HuH-7.5 (cell line): ENCODE measurements at regions not wholly inside any gene's neighbourhood (a gene's known extent, or its start where the extent isn't known, plus 50 kb on each side); places are given as distances from the start of the nearest gene placed in this dataset.

ENCODE experiments used
- DNase-seq: peaks from one replicate; pipeline ENCODE4 v3.0.0; 2011; ENCODE audit warnings: low spot score

DNA sequence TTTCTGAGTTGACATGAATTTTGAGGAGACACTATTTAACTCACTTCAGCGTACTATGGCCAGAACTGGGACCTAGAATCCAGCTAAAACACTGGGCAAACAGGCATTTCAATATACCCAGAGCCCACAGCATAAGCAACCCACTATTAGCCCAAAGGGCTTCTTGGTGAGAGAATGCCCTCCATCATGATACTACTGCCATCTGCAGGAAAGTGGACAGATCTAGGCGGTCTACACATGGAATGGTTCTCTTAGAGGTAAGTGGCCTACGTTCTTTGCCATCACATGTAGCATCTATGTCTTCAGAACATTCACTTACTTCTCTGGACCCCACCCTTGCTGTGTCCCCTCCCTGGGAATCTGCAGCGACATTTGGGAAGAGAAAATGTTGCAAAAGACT, 181.3 kb upstream of the LINC00305 start:
- DNase-seq, result no peak

DNA sequence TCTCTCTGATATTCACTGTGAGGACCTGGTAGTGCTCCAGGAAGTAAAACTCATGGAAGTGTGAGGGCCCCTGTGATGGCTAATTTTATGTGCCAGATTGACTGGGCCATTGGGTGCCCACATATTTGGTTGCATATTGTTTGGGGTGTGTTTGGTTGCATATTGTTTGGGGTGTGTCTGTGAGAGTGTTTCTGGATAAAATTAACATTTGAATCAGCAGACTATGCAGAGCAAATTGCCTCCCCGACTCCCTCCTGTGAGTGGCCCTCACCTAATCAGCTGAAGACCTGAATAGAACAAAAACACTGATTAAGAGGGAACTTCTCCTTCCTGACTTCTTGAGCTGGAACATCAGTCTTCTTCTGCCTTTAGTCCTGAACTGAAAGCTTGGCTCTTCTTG, 173.3 kb upstream of the LINC00305 start:
- no peak for DNase-seq

DNA sequence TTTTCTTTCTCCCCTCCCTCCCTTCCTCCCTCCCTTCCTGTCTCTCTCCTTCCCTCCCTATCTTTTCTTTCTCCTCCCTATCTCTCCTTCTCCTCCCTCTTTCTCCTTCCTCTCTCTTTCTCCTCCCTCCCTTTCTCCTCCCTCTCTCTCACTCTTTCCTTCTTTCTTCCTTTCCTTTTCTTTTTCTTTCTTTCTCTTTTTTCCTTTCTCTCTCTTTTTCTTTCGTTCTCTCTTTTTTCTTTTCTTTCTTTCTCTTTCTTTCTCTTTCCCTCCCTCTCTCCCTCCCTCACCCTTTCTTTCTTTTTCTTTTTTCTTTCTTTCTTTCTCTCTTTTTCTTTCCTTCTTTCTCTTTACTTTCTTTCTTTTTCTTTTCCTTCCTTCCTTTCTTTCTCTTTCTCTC, 169.7 kb upstream of the LINC00305 start:
- DNase-seq, result no peak

DNA sequence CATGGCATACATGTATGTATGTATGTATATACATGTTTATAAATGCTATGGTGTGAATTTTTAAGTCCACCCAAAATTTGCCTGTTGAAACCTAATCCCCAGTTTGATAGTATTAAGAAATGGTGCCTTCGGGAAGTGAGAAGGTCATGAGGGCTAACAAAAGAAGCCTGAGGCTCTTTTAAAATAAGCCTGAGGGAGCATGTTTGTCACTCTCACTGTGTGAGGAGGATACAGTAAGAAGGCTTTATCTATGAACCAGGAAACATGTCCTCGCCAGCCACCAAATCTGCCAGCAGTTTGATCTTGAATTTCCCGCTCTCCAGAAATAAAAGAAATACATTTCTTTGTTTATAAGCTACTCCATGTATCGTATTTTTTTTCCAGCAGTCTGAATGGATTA, 163.0 kb upstream of the LINC00305 start:
- no peak for DNase-seq

DNA sequence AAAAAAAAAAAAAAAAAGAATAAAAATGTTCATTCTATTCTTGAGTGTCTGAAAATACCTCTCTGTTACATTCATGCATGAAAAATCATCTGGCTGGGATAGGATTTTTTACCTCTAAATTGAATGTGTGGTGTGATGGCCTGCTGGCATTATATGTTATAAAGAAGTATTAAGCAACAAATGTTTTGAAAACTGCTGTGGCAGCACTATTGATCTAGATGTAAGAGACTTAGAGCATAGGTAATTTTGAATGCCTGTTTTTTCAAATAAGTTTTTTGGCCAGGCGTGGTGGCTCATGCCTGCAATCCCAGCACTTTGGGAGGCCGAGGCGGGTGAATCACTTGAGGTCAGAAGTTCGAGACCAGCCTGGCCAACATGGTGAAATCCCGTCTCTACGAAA, 147.0 kb upstream of the LINC00305 start:
- no peak for DNase-seq

DNA sequence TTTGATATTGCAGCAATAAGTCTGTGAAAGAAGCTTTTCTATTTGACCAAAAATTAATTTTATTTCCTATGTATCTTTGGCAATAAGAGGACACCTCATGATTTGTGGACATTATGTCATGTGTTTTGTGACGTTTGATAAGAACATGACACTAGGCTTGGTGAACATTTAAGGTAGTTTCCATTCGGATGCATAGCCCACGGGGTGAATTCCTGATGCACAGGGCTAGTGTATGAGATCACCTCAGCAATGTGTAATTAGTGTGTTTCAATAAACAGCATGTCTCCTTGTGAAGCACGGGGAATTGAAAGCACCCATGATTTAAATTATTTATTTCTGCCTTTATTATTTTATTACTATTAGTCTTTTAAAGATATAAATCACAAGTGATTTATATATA, 146.1 kb upstream of the LINC00305 start:
- no peak for DNase-seq

DNA sequence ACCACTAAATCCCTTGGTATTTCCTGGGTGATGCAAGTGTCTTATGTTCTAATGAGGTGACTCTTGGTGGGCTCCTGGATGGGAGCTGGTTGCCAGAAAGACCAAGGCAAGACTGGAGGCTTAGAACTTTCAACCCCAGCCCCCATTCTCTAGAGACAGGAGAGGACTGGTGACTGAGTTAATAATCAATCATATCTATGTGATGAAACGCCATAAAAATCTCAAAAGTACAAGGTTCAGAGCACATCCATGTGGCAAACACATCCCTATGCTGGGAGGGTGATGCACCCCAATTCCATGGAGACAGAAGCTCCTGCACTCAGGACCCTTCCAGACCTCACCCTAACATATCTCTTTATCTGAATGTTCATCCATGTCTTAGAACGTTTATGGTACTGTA, 139.5 kb upstream of the LINC00305 start:
- DNase-seq, result no peak

DNA sequence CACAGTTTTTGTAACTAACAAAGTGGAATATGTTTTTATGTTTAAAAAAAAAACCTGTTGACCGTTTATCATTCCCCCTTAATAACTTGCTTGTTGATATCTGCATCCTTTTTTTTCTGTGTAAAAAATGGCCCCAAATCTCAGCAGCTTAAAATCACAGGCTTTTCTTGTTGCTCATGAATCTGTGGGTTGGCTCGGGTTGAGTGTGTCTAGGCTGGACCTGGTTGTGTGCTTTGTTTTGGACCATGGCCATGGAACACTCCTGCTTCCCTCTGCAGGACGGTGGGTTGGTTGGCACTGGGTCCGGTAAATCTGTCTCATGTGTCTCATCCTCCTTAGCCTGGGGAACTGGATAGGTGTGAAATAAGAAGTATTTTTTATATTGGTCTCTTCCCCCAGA, 139.0 kb upstream of the LINC00305 start:
- no peak for DNase-seq

DNA sequence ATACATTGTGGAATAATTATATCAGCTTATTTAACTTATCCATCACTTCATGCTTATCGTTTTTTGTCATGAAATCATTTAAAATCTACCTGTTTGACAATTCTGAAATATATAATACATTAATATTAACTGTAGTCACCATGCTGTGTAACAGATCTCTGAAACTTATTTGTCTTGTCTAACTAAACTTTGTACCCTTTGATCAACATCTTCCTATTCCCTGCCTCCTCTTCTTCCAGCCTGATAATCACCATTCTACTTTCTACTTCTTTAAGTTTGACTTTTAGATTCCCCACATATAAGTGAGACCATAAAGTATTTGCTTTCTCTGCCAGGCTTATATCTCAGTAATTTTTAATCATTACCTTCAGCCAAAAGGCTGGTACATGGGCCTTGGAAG, 134.2 kb upstream of the LINC00305 start:
- no peak for DNase-seq

DNA sequence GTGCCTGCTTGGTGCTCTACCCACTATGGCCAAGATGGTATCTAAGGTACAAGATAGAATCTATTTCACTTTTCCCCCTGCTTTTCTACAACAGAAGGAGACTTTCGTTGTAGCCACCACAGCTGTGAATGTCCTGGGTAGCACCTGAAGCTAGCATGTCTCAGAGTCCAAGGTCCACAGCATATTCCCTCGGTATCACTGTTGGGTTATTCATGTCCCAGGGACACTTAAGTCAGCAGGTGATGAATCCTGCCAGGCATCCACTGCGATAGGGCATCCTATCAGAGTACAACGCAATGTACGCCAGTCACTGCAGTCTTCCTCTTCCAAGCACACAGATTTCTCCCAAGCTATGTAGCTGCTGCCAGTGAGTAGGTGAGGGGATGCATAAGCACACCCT, 129.1 kb upstream of the LINC00305 start:
- no peak for DNase-seq

DNA sequence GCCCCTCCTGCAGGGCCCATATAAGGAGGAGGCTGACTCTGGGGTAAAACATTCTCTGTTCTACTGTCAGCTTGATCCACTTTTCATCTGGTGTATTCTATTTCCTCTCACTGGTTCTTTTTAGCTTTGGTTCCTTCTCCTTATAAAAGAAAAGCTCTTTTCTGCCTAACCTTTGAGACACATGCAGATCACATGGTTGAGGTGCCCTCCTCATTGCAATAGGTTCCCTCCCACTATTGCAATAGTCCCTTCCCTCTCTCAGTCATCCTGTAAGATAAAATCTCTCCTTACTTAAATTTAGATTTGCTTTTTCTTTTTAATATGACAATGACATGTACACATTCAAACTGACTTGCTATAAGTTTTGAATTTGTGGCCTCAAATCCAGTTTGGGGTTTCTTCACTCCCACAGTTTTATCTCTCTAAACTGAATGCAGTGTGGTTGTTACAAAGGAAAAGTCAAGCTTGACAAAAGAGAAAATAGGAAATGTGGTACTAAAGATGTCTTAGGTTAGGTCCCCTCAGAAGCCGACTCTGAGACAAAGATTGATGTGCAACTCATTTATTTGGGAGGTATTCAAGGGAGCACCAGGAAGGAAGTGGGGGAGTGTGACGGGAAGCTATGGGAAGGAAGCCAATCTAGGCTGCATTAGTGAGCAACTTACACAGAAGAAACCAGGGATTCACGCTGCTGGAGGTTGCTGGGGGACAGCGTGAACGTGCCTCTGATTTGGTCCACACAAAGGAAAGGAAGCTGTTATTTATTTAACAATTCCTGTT, 127.6 kb upstream of the LINC00305 start:
- DNase-seq, result no peak

DNA sequence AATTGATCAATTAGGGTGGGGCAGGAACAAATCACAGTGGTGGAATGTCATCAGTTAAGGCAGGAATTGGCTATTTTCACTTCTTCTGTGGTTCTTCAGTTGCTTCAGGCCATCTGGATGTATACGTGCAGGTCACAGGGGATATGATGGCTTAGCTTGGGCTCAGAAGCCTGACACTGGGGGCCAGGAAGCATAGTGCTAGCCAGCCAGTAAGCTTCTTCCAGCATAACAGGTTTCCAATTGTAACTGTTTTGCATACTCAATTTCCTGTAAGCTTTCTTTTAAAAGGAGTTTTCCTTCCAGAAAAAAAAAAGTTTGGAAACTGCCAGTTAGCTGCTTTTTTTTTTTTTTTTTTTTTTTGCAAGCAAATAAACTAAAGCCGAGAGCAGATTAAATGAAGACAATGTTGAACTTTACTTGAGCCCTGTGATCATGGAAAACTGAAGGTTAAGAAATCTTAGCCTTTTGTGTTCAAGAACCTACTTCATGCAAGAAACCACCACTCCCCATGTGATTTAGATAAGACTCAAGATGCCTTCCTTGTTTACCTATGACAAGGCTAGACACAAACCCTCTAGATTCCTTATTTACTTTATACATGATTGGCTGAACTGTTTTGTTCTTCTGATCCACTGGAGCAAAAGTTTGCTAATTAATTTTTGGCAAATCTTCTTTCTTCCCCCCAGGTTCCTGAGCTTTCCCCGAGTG, 126.9 kb upstream of the LINC00305 start:
- DNase-seq, result no peak

DNA sequence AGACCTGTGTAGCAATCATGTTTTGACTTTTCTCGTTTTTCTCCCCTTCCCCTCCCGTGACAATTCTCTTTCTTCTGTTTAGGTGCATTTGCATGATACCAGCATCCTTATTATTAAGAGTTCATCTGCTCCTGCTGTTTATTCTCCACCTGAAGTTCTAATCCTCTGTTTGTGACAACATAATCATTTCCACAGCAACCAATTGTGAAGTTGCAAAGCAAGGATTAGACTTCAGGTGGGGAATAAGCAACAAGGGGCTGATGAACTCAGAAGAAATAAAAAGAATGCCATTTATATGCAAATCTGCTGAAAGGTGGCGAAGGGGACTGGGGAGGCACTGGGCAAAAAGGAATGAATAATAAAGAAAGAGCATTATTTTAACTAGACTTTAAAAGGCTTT, 124.8 kb upstream of the LINC00305 start:
- DNase-seq, result no peak

DNA sequence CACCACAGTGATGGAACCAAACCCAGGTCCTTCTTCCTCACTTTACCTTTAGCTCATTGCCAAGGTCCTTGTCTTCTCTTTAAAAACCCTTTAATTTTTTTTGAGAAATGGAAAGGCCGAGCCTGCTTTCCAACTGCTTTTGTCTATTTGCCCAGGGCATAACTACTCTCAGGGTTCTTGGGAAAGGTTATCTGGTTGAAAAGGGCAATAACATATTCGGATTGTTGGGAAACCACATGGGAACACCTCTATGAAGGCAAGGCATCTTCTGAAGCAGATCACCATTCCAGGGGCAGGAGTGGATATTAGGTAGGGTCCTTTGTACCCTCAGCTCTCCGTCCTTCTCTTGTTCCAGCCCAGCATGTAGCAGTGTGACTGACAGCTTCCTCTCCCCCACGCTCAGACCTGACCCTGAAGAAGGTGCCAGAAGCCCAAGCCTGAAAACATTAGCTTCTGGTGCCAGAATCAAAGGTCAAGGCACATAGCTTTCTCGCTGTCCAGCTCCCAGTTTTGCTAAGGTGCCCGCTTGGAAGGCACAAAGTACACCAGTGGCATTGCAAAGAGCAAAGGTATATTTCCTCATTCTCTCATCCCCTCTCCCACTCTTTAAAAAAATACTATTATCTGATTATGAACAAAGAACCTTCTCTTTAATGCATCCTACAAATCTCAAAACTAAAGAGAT, 123.2 kb upstream of the LINC00305 start:
- DNase-seq, result no peak

DNA sequence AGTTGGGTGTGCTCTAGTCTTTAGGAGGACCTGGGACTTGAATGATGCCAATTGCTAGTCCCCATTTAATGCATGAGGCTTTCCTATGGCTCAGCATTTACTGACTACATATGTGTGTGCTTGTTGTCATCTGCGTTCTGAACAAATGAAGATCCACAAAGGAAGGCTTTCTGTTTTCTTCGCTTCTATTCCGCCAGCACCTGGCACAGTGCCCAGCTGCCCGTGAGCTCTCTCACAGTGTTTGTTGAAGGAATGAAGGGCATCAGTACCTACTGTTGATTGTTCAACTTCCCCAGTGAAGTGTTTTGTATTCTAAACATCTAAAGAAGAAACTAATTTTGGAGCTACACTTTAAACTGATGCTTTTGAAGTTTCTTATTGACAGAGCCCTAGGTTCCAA, 122.4 kb upstream of the LINC00305 start:
- no peak for DNase-seq

DNA sequence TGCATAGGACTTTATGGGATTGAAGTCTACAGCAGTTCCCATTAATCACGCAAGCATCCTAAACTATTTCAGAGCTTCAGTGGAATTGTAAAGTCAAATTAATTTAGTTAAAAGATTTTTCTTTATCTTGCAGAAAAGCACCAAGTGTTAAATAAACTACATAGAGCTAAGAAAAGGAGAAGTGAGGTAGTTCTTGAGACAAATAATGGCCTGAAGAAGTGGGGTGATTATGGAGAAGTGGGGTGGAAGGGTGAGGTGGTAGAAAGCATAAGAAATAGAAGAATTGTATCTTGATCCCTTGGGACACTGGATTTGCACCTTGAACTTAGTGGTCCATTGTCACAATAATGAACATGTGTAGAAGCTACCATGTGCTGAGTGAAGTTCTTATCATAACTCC, 121.7 kb upstream of the LINC00305 start:
- no peak for DNase-seq

DNA sequence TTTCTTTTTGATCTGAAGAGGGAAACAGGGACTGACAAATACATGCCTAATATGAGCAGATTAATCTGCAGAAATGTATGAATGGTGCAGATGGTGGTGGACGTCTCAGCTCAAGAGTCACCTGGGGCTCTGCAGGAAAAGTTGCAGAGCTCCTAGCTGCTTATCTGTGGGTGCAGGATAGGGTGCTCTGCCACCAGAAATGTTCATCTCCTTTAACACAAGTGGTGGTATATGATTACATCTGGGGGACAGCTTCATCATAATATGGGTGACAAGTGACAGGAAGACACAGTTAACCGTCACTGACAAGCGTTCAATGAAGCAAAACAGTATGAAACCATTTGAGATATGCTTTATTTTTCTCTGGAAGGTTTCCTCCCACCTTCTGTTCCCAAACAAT, 121.2 kb upstream of the LINC00305 start:
- no peak for DNase-seq

DNA sequence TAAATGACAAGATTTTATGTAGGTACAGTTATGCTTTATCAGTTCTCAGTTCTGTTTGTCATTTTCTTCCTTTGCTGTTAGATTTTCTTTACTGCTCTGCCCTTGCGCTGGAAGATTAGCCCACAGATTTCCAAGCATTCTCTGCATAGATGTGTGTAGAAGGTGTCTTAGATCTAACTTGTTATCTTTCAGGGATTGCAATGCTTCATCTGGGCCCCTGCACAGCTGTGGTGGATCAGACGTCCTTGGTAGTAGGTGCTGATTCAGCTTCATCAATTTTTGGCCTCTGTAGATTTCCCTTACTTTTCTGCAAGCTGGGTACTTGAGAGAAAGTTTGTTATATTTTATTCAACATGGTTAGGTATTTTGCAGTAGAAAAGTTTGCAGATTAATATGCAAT, 115.3 kb upstream of the LINC00305 start:
- DNase-seq, result no peak

DNA sequence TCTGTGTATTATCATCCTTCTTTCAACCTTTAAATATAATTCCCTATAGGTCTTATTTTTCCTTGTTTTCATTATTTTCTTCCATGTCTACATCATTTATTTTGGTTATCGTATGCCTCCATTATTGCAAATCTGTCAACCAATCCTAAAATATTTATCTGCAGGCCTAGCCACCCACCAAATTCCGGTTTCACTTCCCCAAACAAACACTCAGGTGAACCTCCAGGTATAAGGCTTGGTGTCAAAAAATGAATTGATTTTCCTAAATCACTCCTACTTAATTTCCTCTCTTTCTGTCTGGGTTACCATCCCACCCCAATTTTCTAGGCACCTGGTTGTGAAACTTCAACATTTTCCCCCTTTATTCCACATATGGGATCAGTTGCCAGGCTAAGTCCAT, 111.9 kb upstream of the LINC00305 start:
- no peak for DNase-seq

DNA sequence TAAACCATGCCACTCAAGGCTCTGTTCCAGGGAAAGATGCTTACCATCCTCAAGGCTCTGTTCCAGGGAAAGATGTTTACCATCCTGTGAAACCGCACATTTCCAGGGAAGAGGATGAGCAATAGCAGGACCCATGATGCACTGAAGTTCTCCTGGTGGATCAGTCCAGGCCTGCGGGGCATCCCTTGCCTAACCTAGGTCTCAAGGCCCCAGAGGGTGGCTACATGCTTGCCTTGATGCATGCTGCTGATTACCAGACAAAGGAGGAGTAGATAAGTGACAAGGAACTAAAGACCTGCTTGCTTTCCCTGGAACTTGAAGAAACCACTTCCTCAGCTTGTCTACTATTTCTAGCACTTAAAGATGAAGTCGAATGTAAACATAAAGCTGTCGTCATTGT, 111.0 kb upstream of the LINC00305 start:
- DNase-seq, result no peak

DNA sequence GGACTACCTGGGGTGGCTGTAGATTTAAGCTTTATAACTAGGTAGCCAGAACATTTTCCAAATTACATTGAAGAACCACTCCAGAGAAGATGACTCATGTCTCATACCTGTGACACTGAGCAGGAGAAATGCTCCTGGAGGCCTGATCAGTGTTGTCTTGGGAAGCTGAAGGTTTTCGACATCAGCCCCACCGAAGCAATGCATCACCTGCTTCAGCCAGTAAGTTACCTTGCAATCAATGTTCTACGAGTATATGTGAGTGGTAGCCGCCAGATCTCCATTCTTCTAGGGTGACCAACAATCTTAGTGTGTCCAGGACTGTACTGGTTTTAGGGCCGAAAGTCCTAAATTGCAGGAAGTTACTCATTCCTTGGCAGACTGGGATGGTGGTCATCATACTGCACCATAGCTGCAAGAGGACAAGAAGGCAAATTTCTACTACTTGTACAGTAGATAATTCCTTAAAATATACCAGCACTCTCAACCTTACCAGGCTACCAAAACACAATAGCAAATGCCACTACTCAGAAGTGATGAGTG, 109.3 kb upstream of the LINC00305 start:
- DNase-seq, result no peak

DNA sequence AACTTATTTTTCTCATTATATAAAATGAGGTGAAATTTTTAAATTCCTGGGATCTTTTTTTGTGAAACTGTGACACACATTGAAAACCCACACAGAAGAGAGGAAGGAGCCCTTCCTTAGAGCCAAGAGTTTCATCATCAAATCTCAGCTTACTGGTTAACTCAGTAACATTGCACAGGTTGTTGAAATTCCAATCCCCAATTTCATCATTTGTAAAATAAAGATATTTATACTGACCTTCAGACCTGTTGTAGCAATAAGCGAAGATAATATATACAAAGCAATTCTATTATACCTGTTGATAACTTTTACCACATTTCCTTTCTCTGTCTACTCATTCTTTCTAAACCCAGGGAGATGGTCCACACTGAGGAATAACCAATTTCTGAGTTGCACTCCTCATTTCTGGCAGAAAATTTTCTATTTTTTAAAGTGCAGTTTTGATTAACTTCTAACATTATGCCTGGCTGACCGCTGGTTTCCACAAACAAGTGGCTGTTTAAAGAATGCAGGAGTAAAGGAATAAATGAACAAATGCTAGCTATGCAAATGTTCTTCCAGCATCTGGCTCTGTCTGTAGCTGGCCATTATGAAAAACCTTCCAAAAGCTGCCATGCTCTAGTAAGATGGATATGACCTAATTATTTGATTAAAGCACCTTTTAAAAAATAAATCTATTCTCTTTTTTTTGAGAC, 105.7 kb upstream of the LINC00305 start:
- DNase-seq, result no peak
